ENCODE measurements at regions not wholly inside any gene's neighbourhood (a gene's known extent, or its start where the extent isn't known, plus 50 kb on each side); places are given as distances from the start of the nearest gene placed in this dataset.

DNA sequence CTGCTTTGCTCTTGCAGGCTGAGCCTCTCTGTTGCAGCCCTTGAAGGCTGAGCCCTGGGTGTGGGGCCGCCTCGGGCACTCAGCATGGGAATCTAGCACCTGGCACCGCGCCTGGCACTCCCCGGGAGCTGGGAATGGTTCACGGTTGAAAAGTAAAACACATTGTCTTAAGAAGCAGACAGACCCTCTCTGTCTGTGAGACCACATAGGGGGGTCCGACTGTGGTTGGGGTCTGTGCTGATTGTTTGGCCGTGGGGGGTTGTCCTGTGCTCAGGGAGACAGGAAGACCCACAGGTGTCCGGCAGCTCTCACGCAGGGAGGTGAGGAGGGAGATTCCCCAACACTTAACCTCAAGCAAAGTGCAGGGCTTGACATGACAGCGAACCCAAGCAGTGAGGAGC, 64.8 kb downstream of the SOX1 start:
- no peaks in the 10 kb centered on the region for H3K4me1 ChIP-seq
- no peaks in the 10 kb centered on the region for H3K9me3 ChIP-seq
- no peaks in the 10 kb centered on the region for H3K36me3 ChIP-seq
- TF ChIP-seq, protein P1, sequence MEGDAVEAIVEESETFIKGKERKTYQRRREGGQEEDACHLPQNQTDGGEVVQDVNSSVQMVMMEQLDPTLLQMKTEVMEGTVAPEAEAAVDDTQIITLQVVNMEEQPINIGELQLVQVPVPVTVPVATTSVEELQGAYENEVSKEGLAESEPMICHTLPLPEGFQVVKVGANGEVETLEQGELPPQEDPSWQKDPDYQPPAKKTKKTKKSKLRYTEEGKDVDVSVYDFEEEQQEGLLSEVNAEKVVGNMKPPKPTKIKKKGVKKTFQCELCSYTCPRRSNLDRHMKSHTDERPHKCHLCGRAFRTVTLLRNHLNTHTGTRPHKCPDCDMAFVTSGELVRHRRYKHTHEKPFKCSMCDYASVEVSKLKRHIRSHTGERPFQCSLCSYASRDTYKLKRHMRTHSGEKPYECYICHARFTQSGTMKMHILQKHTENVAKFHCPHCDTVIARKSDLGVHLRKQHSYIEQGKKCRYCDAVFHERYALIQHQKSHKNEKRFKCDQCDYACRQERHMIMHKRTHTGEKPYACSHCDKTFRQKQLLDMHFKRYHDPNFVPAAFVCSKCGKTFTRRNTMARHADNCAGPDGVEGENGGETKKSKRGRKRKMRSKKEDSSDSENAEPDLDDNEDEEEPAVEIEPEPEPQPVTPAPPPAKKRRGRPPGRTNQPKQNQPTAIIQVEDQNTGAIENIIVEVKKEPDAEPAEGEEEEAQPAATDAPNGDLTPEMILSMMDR (IDR thresholded peaks at IDR 0.05) = no peak
- DNase-seq = no peak
- intact Hi-C loops (cut with DNase I; ENCODE audit: low total_unique reads) = no loop called here
- peaks cover 0 to 41% of the 10 kb centered on the region in 2 donors for H3K27me3 ChIP-seq
- H3K27ac ChIP-seq = no peak overlapping the region
- no peak overlapping the region for H3K4me3 ChIP-seq

GRCh38 chr13:112132142-112132541, 65.2 kb downstream of the SOX1 start:
- H3K4me1 ChIP-seq = no peaks in the 10 kb centered on the region
- H3K4me3 ChIP-seq = no peak overlapping the region
- TF ChIP-seq, protein P1 (IDR thresholded peaks at IDR 0.05) = no peak
- no peaks in the 10 kb centered on the region for H3K36me3 ChIP-seq
- intact Hi-C loops (cut with DNase I; ENCODE audit: low total_unique reads) = no loop called here
- peaks cover 0 to 41% of the 10 kb centered on the region in 2 donors for H3K27me3 ChIP-seq
- DNase-seq = no peak
- no peak overlapping the region for H3K27ac ChIP-seq
- H3K9me3 ChIP-seq = no peaks in the 10 kb centered on the region

GRCh38 chr13:112132619-112133018, 65.7 kb downstream of the SOX1 start:
- TF ChIP-seq, protein P1 (IDR thresholded peaks at IDR 0.05) = no peak
- Histone ChIP-seq H3K27ac (no peak overlapping the region), H3K36me3 (no peaks in the 10 kb centered on the region), H3K4me3 (no peak overlapping the region), H3K4me1 (no peaks in the 10 kb centered on the region), H3K27me3 (peaks cover 0 to 43% of the 10 kb centered on the region in 2 donors), H3K9me3 (no peaks in the 10 kb centered on the region)
- peak in 1 of 2 donors; percentile 27 for DNase-seq
- intact Hi-C loops (cut with DNase I; ENCODE audit: low total_unique reads) = no loop called here

DNA sequence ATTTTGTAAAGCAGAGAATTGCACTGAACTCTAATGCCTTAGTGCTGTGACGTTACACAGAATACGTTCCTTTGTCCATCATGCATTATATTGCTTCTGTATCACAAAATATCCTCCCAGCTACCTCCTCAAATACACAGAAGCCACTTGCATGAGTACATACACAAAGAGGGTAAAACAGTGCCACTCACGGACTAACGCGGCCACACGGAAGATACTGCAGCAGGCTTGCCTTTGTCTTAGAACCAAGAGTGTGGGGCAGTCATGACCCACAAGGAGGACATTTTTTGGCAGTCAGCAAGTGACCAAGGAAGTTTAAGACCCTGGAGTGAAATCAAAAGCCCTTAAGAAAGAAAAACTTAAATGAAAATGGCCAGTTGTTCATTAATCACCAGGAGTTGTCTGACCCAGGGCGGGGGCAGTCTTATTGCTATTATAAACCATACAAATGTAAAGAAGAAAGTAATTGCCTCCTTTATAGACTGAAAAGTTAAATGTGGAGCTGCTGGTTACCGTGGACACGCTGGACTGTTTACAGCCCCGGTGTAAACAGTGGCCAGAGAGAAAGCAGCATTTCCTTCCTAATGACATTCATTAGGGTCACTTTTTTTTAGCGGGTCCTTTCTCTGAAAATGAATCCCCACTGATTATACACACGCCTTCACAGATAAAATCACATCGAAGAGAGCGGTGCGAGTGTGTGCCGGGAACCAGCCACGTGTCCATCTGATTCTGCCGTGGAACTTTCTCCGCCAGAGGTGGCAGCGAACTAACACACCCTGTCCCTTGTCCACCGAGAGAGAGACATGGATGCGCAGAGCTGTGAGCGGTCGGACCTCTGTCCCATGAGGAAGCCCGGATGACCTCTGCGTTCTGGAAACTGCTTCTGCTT, 66.8 kb downstream of the SOX1 start:
- intact Hi-C loops (cut with DNase I; ENCODE audit: low total_unique reads) = no loop called here
- TF ChIP-seq, protein P1 (IDR thresholded peaks at IDR 0.05) = no peak
- peaks cover 0 to 33% of the 10 kb centered on the region in 2 donors for H3K27me3 ChIP-seq
- no peak for DNase-seq
- H3K4me1 ChIP-seq = no peaks in the 10 kb centered on the region
- no peaks in the 10 kb centered on the region for H3K9me3 ChIP-seq
- no peak overlapping the region for H3K4me3 ChIP-seq
- no peak overlapping the region for H3K27ac ChIP-seq
- no peaks in the 10 kb centered on the region for H3K36me3 ChIP-seq

GRCh38 chr13:112134391-112135075, 67.6 kb downstream of the SOX1 start:
- Histone ChIP-seq H3K9me3 (no peaks in the 10 kb centered on the region), H3K36me3 (no peaks in the 10 kb centered on the region), H3K27me3 (peaks cover 0 to 30% of the 10 kb centered on the region in 2 donors), H3K4me3 (no peak overlapping the region), H3K4me1 (no peaks in the 10 kb centered on the region), H3K27ac (no peak overlapping the region)
- intact Hi-C loops (cut with DNase I; ENCODE audit: low total_unique reads) = no loop called here
- peak in 1 of 2 donors; percentile 41 for DNase-seq
- TF ChIP-seq, protein P1 (IDR thresholded peaks at IDR 0.05) = no peak

Data from tibial artery (tissue), 4 donors.